ENCODE measurements at regions not wholly inside any gene's neighbourhood (a gene's known extent, or its start where the extent isn't known, plus 50 kb on each side); places are given as distances from the start of the nearest gene placed in this dataset.

- H3K9me3 Mint-ChIP-seq, result no peaks in the 10 kb centered on the region
- CTCF ChIA-PET, result no interaction called here
- DNase-seq, result peak; percentile 54
- H3K4me3 Mint-ChIP-seq, result no peak overlapping the region
- peak; percentile 92 for ATAC-seq
- no peaks in the 10 kb centered on the region for H3K36me3 Mint-ChIP-seq (ENCODE audit: low read depth)
- no peaks in the 10 kb centered on the region for H3K27me3 Mint-ChIP-seq
- intact Hi-C loops (cut with micrococcal nuclease), result no loop called here
- POLR2A ChIA-PET, result no interaction called here
- TF ChIP-seq, protein P1, sequence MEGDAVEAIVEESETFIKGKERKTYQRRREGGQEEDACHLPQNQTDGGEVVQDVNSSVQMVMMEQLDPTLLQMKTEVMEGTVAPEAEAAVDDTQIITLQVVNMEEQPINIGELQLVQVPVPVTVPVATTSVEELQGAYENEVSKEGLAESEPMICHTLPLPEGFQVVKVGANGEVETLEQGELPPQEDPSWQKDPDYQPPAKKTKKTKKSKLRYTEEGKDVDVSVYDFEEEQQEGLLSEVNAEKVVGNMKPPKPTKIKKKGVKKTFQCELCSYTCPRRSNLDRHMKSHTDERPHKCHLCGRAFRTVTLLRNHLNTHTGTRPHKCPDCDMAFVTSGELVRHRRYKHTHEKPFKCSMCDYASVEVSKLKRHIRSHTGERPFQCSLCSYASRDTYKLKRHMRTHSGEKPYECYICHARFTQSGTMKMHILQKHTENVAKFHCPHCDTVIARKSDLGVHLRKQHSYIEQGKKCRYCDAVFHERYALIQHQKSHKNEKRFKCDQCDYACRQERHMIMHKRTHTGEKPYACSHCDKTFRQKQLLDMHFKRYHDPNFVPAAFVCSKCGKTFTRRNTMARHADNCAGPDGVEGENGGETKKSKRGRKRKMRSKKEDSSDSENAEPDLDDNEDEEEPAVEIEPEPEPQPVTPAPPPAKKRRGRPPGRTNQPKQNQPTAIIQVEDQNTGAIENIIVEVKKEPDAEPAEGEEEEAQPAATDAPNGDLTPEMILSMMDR (IDR thresholded peaks at IDR 0.05), result no peak
- H3K4me1 Mint-ChIP-seq (ENCODE audit: low read depth), result no peaks in the 10 kb centered on the region
- H3K27ac Mint-ChIP-seq, result no peak overlapping the region
Measured at GRCh38 chrX:109270580-109271484, 211.1 kb downstream of the GUCY2F start.

- Mint-ChIP-seq H3K4me1 (ENCODE audit: low read depth) (no peaks in the 10 kb centered on the region), H3K36me3 (ENCODE audit: low read depth) (no peaks in the 10 kb centered on the region), H3K27ac (no peak overlapping the region), H3K4me3 (no peak overlapping the region), H3K27me3 (no peaks in the 10 kb centered on the region), H3K9me3 (no peaks in the 10 kb centered on the region)
- POLR2A ChIA-PET, result interaction anchor here (0.6 kb wide), 1 partner anchor 359 kb away, joined by 3 read pairs; no protein-coding TSS in a partner anchor
- ATAC-seq, result no peak
- DNase-seq, result no peak
- CTCF ChIA-PET, result no interaction called here
- TF ChIP-seq, protein P1 (IDR thresholded peaks at IDR 0.05), result no peak
- intact Hi-C loops (cut with micrococcal nuclease), result no loop called here
Measured at GRCh38 chrX:109268340-109268739, 213.5 kb downstream of the GUCY2F start.

DNA sequence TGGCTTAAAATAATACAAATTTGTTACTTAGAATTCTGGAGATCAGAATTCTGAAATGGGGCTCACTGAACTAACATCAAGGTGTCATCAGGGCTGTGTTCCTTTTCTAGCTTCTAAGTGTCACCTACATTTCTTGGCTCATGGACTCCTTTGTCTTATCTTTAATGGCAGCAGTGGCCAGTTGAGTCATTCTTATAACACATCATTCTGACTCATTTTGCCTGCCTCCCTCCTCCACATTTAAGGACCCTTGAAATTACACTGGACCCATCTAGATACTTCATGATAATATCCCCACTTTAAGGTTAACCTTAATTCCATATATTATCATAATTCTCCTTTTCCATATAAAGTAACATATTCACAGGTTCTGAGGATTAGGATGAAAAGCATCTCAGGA is 215.9 kb downstream of the GUCY2F start:
- H3K27ac Mint-ChIP-seq, result no peak overlapping the region
- POLR2A ChIA-PET, result no interaction called here
- intact Hi-C loops (cut with micrococcal nuclease), result no loop called here
- H3K27me3 Mint-ChIP-seq, result no peaks in the 10 kb centered on the region
- no peaks in the 10 kb centered on the region for H3K36me3 Mint-ChIP-seq (ENCODE audit: low read depth)
- H3K4me1 Mint-ChIP-seq (ENCODE audit: low read depth), result no peaks in the 10 kb centered on the region
- H3K9me3 Mint-ChIP-seq, result peaks cover 4% of the 10 kb centered on the region
- no peak for DNase-seq
- no peak for ATAC-seq
- no peak overlapping the region for H3K4me3 Mint-ChIP-seq
- CTCF ChIA-PET, result no interaction called here
- TF ChIP-seq, protein P1 (IDR thresholded peaks at IDR 0.05), result no peak

- ATAC-seq (no peak), DNase-seq (no peak)
- Mint-ChIP-seq H3K4me3 (no peak overlapping the region), H3K4me1 (ENCODE audit: low read depth) (no peaks in the 10 kb centered on the region), H3K36me3 (ENCODE audit: low read depth) (no peaks in the 10 kb centered on the region), H3K27me3 (no peaks in the 10 kb centered on the region), H3K27ac (no peak overlapping the region), H3K9me3 (peaks cover 4% of the 10 kb centered on the region)
- ChIA-PET CTCF (no interaction called here), POLR2A (no interaction called here)
- intact Hi-C loops (cut with micrococcal nuclease), result no loop called here
- TF ChIP-seq, protein P1 (IDR thresholded peaks at IDR 0.05), result no peak
Measured at GRCh38 chrX:109264878-109265277, 217.0 kb downstream of the GUCY2F start.

DNA sequence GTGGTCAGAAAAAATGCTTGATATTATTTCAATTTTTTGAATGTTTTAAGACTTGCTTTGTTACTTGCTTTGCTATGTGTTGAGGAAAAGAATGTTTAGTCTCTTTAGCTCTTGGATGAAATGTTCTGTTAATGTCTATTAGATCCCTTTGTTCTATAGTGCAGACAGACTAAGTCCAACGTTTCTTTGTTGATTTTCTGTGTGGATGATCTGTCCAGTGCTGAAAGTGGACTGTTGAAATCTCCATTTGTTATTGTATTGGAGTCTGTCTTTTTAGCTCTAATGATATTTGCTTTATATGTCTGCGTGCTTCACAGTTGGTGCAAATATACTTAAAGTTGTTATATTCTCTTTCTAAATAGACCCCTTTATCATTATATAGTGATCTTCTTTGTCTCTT is 220.6 kb downstream of the GUCY2F start:
- ChIA-PET CTCF (no interaction called here), POLR2A (no interaction called here)
- H3K4me1 Mint-ChIP-seq (ENCODE audit: low read depth), result no peaks in the 10 kb centered on the region
- no peak overlapping the region for H3K27ac Mint-ChIP-seq
- TF ChIP-seq, protein P1 (IDR thresholded peaks at IDR 0.05), result no peak
- no peak overlapping the region for H3K4me3 Mint-ChIP-seq
- H3K27me3 Mint-ChIP-seq, result no peaks in the 10 kb centered on the region
- H3K36me3 Mint-ChIP-seq (ENCODE audit: low read depth), result no peaks in the 10 kb centered on the region
- ATAC-seq, result no peak
- intact Hi-C loops (cut with micrococcal nuclease), result no loop called here
- H3K9me3 Mint-ChIP-seq, result peaks cover 4% of the 10 kb centered on the region
- DNase-seq, result no peak
